Panc1 (cell line): ENCODE measurements at regions not wholly inside any gene's neighbourhood (a gene's known extent, or its start where the extent isn't known, plus 50 kb on each side); places are given as distances from the start of the nearest gene placed in this dataset.

Source experiments
- ATAC-seq: fragments of 200-7000 bp; cut with Tn5 transposase; 2 replicates; pipeline ENCODE4 v1.9.1; 2020; ENCODE audit warnings: mild to moderate bottlenecking, moderate library complexity
- BruUV-seq: library from RNA; stranded (reverse); fragments of 400-500 nt; replicated peaks from 2 replicates; lab custom pipeline; 2021; lab: Mats Ljungman, UMichigan
- CTCF ChIA-PET: fragments of 300-600 bp; sonication (Branson Sonifier 250); formaldehyde crosslinking; loops from one replicate; lab custom pipeline; 2022; ENCODE audit warnings: antibody characterized with exemption; lab: Charles Lee
- POLR2A ChIA-PET: fragments of 300-600 bp; sonication (Branson Sonifier 250); formaldehyde crosslinking; loops from one replicate; lab custom pipeline; 2022; ENCODE audit warnings: antibody characterized with exemption; lab: Charles Lee
- DNase-seq: peaks from one replicate; pipeline ENCODE4 v3.0.0-alpha.2; 2010; ENCODE audit warnings: low read depth, low spot score
- H3K27ac ChIP-seq: 2 replicates; pipeline ENCODE4 v1.5.1; 2011; ENCODE audit warnings: mild to moderate bottlenecking, low read length, inconsistent platforms
- H3K27me3 ChIP-seq: fragments of 200-500 bp; sonication (Bioruptor generic); 2 replicates; pipeline ENCODE4 v1.6.0; 2014; ENCODE audit warnings: low read length, inconsistent platforms; ENCODE audit not compliant: control insufficient read depth, insufficient read depth
- H3K36me3 ChIP-seq: fragments of 200-500 bp; sonication (Bioruptor generic); 2 replicates; pipeline ENCODE4 v1.5.1; 2014; ENCODE audit warnings: inconsistent platforms, mild to moderate bottlenecking, low read length, moderate library complexity; ENCODE audit not compliant: control insufficient read depth, insufficient read depth
- H3K4me1 ChIP-seq: 2 replicates; pipeline ENCODE4 v1.5.1; 2011; ENCODE audit warnings: inconsistent platforms, mild to moderate bottlenecking, low read length, moderate library complexity; ENCODE audit not compliant: control insufficient read depth, insufficient read depth
- H3K4me3 ChIP-seq, 2 experiments: 2 replicates each; pipeline ENCODE4 v1.5.1; 2011 to 2012; ENCODE audit warnings: low read depth in 2 of 2, low read length in 2 of 2, mild to moderate bottlenecking in 2 of 2, inconsistent platforms in 1 of 2, moderate library complexity in 1 of 2
- H3K9me3 ChIP-seq: fragments of 200-500 bp; sonication (Bioruptor generic); 2 replicates; pipeline ENCODE4 v1.5.1; 2014; ENCODE audit warnings: low read depth, mild to moderate bottlenecking, inconsistent platforms, low read length, moderate library complexity; ENCODE audit not compliant: control insufficient read depth, insufficient read depth
- CTCF ChIP-seq: fragments of 450-650 bp; IDR thresholded peaks from 2 replicates; pipeline ENCODE4 v1.5.1; 2017; ENCODE audit warnings: mild to moderate bottlenecking
- POLR2AphosphoS5 ChIP-seq: IDR thresholded peaks from 2 replicates; pipeline ENCODE4 v1.6.1; 2012; ENCODE audit warnings: mild to moderate bottlenecking, low read depth, low read length, moderate library complexity
- REST ChIP-seq, 2 experiments: IDR thresholded peaks; 2 replicates each; pipeline ENCODE4 v1.6.1; 2011 to 2012; ENCODE audit warnings: low read depth in 2 of 2, control low read depth in 1 of 2, low read length in 1 of 2, mild to moderate bottlenecking in 1 of 2, moderate library complexity in 1 of 2; ENCODE audit not compliant: insufficient read depth in 1 of 2
- SIN3A ChIP-seq: IDR thresholded peaks from 2 replicates; pipeline ENCODE4 v1.6.1; 2012; ENCODE audit warnings: low read depth, mild to moderate bottlenecking, low read length, moderate library complexity, borderline replicate concordance; ENCODE audit not compliant: insufficient read depth
- TCF7L2 ChIP-seq: IDR thresholded peaks from 2 replicates; pipeline ENCODE4 v1.6.1; 2011; ENCODE audit warnings: mild to moderate bottlenecking, low read depth, low read length, inconsistent platforms
- in situ Hi-C: cut with HindIII; loops from 2 replicates; pipeline ENCODE4 v1.10.0; 2016; ENCODE audit warnings: low sequenced_read_pairs, low pct_unique_long_range_greater_than_20kb
- intact Hi-C: fragments of 100-400 bp; cut with micrococcal nuclease; formaldehyde crosslinking; loops from one replicate; pipeline ENCODE4 v1.10.0; 2022; ENCODE audit not compliant: unreplicated experiment

GRCh38 chr14:48731260-48731659 lies 854.9 kb downstream of the RPS29 start:
- in situ Hi-C loops (no loop called here), intact Hi-C loops (no loop called here)
- DNase-seq (no peak), ATAC-seq (no peak)
- CTCF ChIA-PET = no interaction called here
- no peak for TF ChIP-seq REST (IDR thresholded peaks at IDR 0.05; ENCODE audit: insufficient read depth in 1 of 2, low read depth in 2 of 2, low read length in 1 of 2)
- no peak for TF ChIP-seq POLR2AphosphoS5
- TF ChIP-seq SIN3A = no peak
- TF ChIP-seq TCF7L2 = no peak
- H3K4me3 ChIP-seq = no peak overlapping the region
- H3K9me3 ChIP-seq = no peaks in the 10 kb centered on the region
- no peaks in the 10 kb centered on the region for H3K4me1 ChIP-seq
- H3K27ac ChIP-seq = no peak overlapping the region
- no peaks in the 10 kb centered on the region for H3K36me3 ChIP-seq
- no TSS peak for BruUV-seq
- POLR2A ChIA-PET = no interaction called here
- H3K27me3 ChIP-seq = no peaks in the 10 kb centered on the region

- H3K27me3 ChIP-seq = no peaks in the 10 kb centered on the region
- no peaks in the 10 kb centered on the region for H3K36me3 ChIP-seq
- intact Hi-C loops (no loop called here), in situ Hi-C loops (no loop called here)
- TF ChIP-seq SIN3A (no peak), POLR2AphosphoS5 (no peak), CTCF (no peak), TCF7L2 (no peak), REST (IDR thresholded peaks at IDR 0.05; ENCODE audit: insufficient read depth in 1 of 2, low read depth in 2 of 2, low read length in 1 of 2) (no peak)
- no peaks in the 10 kb centered on the region for H3K9me3 ChIP-seq
- ATAC-seq (no peak), DNase-seq (no peak)
- ChIA-PET POLR2A (no interaction called here), CTCF (no interaction called here)
- no TSS peak for BruUV-seq
- H3K4me3 ChIP-seq = no peak overlapping the region
- H3K4me1 ChIP-seq = no peaks in the 10 kb centered on the region
- H3K27ac ChIP-seq = no peak overlapping the region
Measured at GRCh38 chr14:48726080-48726642, 860.0 kb downstream of the RPS29 start.
